Esophagus squamous epithelium (tissue), 5 donors: ENCODE measurements at regions not wholly inside any gene's neighbourhood (a gene's known extent, or its start where the extent isn't known, plus 50 kb on each side); places are given as distances from the start of the nearest gene placed in this dataset.

Experiments used
- DNase-seq: peaks from one replicate; lab custom pipeline; 2025; lab: John Stamatoyannopoulos, UW
- H3K27ac ChIP-seq, 4 donors: fragments of 200-600 bp; sonication (generic); one replicate each; pipeline ENCODE4 v1.5.1; 2016 to 2019; ENCODE audit warnings: mild to moderate bottlenecking in 1 of 4
- H3K27me3 ChIP-seq, 4 donors: fragments of 200-600 bp; sonication (generic); 1 replicate in 3 of 4; 2 replicates in 1 of 4; pipeline versions ENCODE4 v1.5.1 to v1.6.0; 2017 to 2021; ENCODE audit warnings: antibody characterized with exemption in 1 of 4
- H3K36me3 ChIP-seq, 3 donors: fragments of 200-600 bp; sonication (generic); one replicate each; pipeline ENCODE4 v1.5.1; 2016 to 2019
- H3K4me1 ChIP-seq, 3 donors: fragments of 200-600 bp; sonication (generic); one replicate each; pipeline ENCODE4 v1.5.1; 2017 to 2019
- H3K4me3 ChIP-seq, 4 donors: fragments of 200-600 bp; sonication (generic); 1 replicate in 3 of 4; 2 replicates in 1 of 4; pipeline ENCODE4 v1.5.1; 2016 to 2019; ENCODE audit warnings: mild to moderate bottlenecking in 2 of 4, moderate library complexity in 1 of 4
- H3K9me3 ChIP-seq, 3 donors: fragments of 200-600 bp; sonication (generic); one replicate each; pipeline ENCODE4 v1.5.1; 2016 to 2019
- CTCF ChIP-seq, 6 experiments: fragments of 450-650 bp in 4 of 6; fragments of 200-600 bp in 2 of 6; sonication (generic) in 2 of 6; IDR thresholded peaks; one replicate each; pipeline ENCODE4 v1.5.1; 2016 to 2019; ENCODE audit warnings: antibody characterized with exemption in 6 of 6, mild to moderate bottlenecking in 4 of 6, moderate library complexity in 4 of 6
- POLR2A ChIP-seq, 4 donors: fragments of 450-650 bp; IDR thresholded peaks; one replicate each; pipeline ENCODE4 v1.6.1; 2017; ENCODE audit warnings: antibody characterized with exemption in 4 of 4, mild to moderate bottlenecking in 4 of 4, moderate library complexity in 3 of 4
- WGBS, 2 donors: methylation state at CpG; one replicate each; pipeline ENCODE4 v1.1.5; 2018; 5-methylcytosine and 5-hydroxymethylcytosine counted together
- intact Hi-C: fragments of 100-400 bp; cut with DNase I; formaldehyde crosslinking; loops from one replicate; pipeline ENCODE4 v1.15.0; 2022
- donor health status: DM: yes; HTN: yes; CAD: no.

GRCh38 chr16:88322500-88322970 is 60.2 kb upstream of the ZNF469 start:
- 82 to 89% methylated on average over 14 to 15 of the region's 19 CpGs for WGBS, 2 donors
- H3K9me3 ChIP-seq = no peaks in the 10 kb centered on the region
- peaks cover 0 to 5% (median 0%) of the 10 kb centered on the region in 3 donors for H3K4me1 ChIP-seq
- intact Hi-C loops = no loop called here
- H3K4me3 ChIP-seq = no peak overlapping the region
- TF ChIP-seq CTCF (IDR thresholded peaks at IDR 0.05) = no peak
- no peak for TF ChIP-seq POLR2A (IDR thresholded peaks at IDR 0.05)
- H3K36me3 ChIP-seq = no peaks in the 10 kb centered on the region
- no peak for DNase-seq
- no peak overlapping the region for H3K27ac ChIP-seq
- H3K27me3 ChIP-seq = peaks cover 0 to 21% (median 0%) of the 10 kb centered on the region in 4 donors

DNA sequence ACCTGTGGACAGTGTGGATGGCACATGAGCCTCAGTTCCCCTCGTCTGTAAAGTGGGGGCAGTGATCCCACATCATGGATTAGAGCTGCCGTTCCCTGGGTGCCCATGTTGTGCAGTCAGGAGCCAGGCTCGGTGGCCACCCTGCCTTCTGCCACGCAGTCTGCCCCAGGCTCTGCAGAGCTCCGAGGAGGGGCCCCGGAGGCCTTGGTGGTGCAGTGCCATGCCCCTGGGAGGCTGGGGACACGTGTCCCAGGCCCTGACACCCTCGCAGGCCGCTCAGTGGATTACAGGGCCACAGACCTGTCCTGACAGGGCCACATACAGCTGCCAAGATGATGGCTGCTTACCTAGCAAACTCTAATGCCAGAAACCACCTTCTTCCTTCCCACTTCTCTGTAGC is 59.7 kb upstream of the ZNF469 start:
- peaks cover 0 to 17% (median 0%) of the 10 kb centered on the region in 4 donors for H3K27me3 ChIP-seq
- H3K4me1 ChIP-seq = peaks cover 0 to 2% (median 0%) of the 10 kb centered on the region in 3 donors
- H3K4me3 ChIP-seq = no peak overlapping the region
- H3K36me3 ChIP-seq = no peaks in the 10 kb centered on the region
- TF ChIP-seq CTCF (IDR thresholded peaks at IDR 0.05) = no peak
- TF ChIP-seq POLR2A (IDR thresholded peaks at IDR 0.05) = no peak
- no peak overlapping the region for H3K27ac ChIP-seq
- H3K9me3 ChIP-seq = no peaks in the 10 kb centered on the region
- DNase-seq = no peak
- intact Hi-C loops = no loop called here
- 33 to 80% methylated on average over 1 to 3 of the region's 9 CpGs for whole genome bisulfite sequencing, 2 donors

DNA sequence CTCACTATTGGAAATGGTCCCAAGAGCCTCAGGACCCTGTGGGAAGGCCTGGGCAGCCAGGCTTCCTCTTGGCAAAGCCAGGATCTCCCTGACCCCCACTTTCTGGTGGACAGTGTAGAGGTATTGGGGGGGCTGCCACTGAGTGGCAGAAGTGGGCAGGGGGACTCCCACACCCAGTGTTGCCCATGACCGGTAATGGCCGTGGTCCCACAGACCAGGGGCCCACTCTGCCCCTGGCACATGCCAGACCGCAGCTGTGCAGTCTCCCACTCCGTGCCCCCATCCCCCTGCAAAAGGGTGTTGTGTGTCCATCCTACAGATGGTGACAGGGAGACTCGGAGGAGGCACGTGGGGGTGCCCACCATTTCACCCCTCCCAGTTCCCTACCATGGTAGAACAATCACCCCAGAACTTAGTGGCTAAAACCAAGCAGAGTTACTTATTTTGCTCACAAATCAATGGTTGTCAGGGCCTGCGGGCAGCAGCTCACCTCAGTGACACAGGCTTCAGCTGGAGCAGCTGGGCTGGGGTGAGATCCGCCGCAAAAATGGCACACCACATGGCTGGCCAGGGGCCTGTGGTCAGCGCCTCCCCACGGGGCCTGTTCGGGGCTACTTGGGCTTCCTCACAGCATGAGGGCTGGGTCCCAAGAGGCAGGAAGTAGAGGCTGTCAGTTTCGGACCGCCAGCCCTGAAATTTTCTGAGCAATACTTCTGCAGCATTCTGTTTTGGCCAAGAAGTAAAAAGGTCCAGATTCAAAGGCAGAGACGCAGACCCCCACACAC is 59.0 kb upstream of the ZNF469 start:
- Histone ChIP-seq H3K27me3 (peaks cover 0 to 10% (median 0%) of the 10 kb centered on the region in 4 donors), H3K9me3 (no peaks in the 10 kb centered on the region), H3K4me3 (no peak overlapping the region), H3K36me3 (no peaks in the 10 kb centered on the region), H3K27ac (no peak overlapping the region), H3K4me1 (no peaks in the 10 kb centered on the region)
- WGBS, 2 donors = 85% methylated on average over 12 of the region's 15 CpGs; no CpG with 5 or more reads in 1 of the 2 donors
- no peak for DNase-seq
- TF ChIP-seq POLR2A (IDR thresholded peaks at IDR 0.05) (no peak), CTCF (IDR thresholded peaks at IDR 0.05) (no peak)
- intact Hi-C loops = no loop called here

GRCh38 chr16:88325087-88325750 is 57.5 kb upstream of the ZNF469 start:
- Histone ChIP-seq H3K27ac (no peak overlapping the region), H3K36me3 (no peaks in the 10 kb centered on the region), H3K27me3 (no peaks in the 10 kb centered on the region), H3K4me3 (no peak overlapping the region), H3K9me3 (no peaks in the 10 kb centered on the region), H3K4me1 (no peaks in the 10 kb centered on the region)
- intact Hi-C loops = no loop called here
- no peak for DNase-seq
- WGBS, 2 donors = 73 to 100% methylated on average over 6 to 8 of the region's 15 CpGs
- no peak for TF ChIP-seq CTCF (IDR thresholded peaks at IDR 0.05)
- TF ChIP-seq POLR2A (IDR thresholded peaks at IDR 0.05) = no peak

GRCh38 chr16:88325976-88326375 is 56.8 kb upstream of the ZNF469 start:
- TF ChIP-seq CTCF (IDR thresholded peaks at IDR 0.05) = no peak
- TF ChIP-seq POLR2A (IDR thresholded peaks at IDR 0.05) = no peak
- H3K27me3 ChIP-seq = no peaks in the 10 kb centered on the region
- intact Hi-C loops = no loop called here
- no peaks in the 10 kb centered on the region for H3K9me3 ChIP-seq
- DNase-seq = no peak
- no peaks in the 10 kb centered on the region for H3K36me3 ChIP-seq
- WGBS, 2 donors = 60 to 77% methylated on average over 2 to 3 of the region's 3 CpGs
- H3K4me3 ChIP-seq = no peak overlapping the region
- no peak overlapping the region for H3K27ac ChIP-seq
- H3K4me1 ChIP-seq = no peaks in the 10 kb centered on the region
